Sigmoid colon (tissue), 4 donors: ENCODE measurements at regions not wholly inside any gene's neighbourhood (a gene's known extent, or its start where the extent isn't known, plus 50 kb on each side); places are given as distances from the start of the nearest gene placed in this dataset.

Experiments
- POLR2A ChIP-seq, 2 donors: fragments of 450-650 bp; IDR thresholded peaks; one replicate each; pipeline ENCODE4 v1.6.1; 2016; ENCODE audit warnings: antibody characterized with exemption in 2 of 2, mild to moderate bottlenecking in 2 of 2, moderate library complexity in 2 of 2
- POLR2AphosphoS5 ChIP-seq, 4 donors: sonication (generic); formaldehyde crosslinking; IDR thresholded peaks; one replicate each; pipeline ENCODE4 v1.6.1; 2017; ENCODE audit warnings: antibody characterized with exemption in 4 of 4
- TF ChIP-seq, protein P1 (sequence below), 4 experiments: fragments of 450-650 bp in 3 of 4; fragments of 200-600 bp in 1 of 4; IDR thresholded peaks; one replicate each; pipeline ENCODE4 v1.5.1; 2016 to 2019; ENCODE audit warnings: antibody characterized with exemption in 4 of 4, mild to moderate bottlenecking in 3 of 4, moderate library complexity in 2 of 4

DNA sequence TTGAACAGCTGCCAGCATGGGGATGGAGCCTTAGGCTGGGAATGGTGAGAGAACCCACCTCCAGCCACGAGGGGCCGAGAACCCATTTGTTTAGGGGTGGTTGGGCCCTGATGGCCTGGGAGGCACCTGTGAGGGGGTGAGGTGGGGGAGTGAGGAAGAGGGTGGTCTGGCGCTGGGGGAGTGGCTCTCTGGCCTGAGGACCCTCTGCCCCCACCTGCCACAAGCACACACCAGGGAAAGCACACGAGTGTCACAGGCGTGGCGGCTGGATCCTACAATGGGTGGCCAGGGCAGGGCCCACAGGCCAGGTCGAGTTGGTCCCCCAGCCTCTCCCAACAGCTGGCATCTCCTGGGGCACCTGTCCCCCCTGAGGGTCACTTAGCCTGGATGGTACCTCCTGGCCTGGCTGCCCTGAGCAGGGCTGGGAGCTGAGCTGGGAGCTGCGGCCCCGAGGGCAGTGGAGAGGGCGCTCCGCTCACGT, 340.5 kb downstream of the TMEM121 start:
- TF ChIP-seq, protein P1, sequence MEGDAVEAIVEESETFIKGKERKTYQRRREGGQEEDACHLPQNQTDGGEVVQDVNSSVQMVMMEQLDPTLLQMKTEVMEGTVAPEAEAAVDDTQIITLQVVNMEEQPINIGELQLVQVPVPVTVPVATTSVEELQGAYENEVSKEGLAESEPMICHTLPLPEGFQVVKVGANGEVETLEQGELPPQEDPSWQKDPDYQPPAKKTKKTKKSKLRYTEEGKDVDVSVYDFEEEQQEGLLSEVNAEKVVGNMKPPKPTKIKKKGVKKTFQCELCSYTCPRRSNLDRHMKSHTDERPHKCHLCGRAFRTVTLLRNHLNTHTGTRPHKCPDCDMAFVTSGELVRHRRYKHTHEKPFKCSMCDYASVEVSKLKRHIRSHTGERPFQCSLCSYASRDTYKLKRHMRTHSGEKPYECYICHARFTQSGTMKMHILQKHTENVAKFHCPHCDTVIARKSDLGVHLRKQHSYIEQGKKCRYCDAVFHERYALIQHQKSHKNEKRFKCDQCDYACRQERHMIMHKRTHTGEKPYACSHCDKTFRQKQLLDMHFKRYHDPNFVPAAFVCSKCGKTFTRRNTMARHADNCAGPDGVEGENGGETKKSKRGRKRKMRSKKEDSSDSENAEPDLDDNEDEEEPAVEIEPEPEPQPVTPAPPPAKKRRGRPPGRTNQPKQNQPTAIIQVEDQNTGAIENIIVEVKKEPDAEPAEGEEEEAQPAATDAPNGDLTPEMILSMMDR (IDR thresholded peaks at IDR 0.05) = no peak
- no peak for TF ChIP-seq POLR2AphosphoS5 (IDR thresholded peaks at IDR 0.05)
- no peak for TF ChIP-seq POLR2A (IDR thresholded peaks at IDR 0.05)
